ENCODE measurements at regions not wholly inside any gene's neighbourhood (a gene's known extent, or its start where the extent isn't known, plus 50 kb on each side); places are given as distances from the start of the nearest gene placed in this dataset.

- no peak for TF ChIP-seq CTCF (IDR thresholded peaks at IDR 0.05)
- no peak for TF ChIP-seq EZH2 (IDR thresholded peaks at IDR 0.05; ENCODE audit: borderline replicate concordance, insufficient read depth, low read depth, low read length, poor library complexity, severe bottlenecking)
- H3K9me3 Mint-ChIP-seq (ENCODE audit: insufficient read depth): peaks cover 7% of the 10 kb centered on the region
- no peaks in the 10 kb centered on the region for H3K36me3 ChIP-seq (replicated peaks in 1 of 2; ENCODE audit: control extremely low read depth in 1 of 2, control insufficient read depth in 1 of 2, extremely low read depth in 1 of 2, insufficient read depth in 2 of 2, low read length in 1 of 2)
- no peaks in the 10 kb centered on the region for H3K27me3 Mint-ChIP-seq
- no peak overlapping the region for H3K27ac Mint-ChIP-seq
- H3K79me2 ChIP-seq (ENCODE audit: control insufficient read depth, insufficient read depth, low read length): no peaks in the 10 kb centered on the region
- H3K4me1 Mint-ChIP-seq: no peaks in the 10 kb centered on the region
- H3K4me2 ChIP-seq (replicated peaks; ENCODE audit: low read depth, low read length, poor library complexity, severe bottlenecking): no peak overlapping the region
- no peak overlapping the region for H2AFZ ChIP-seq (ENCODE audit: insufficient read depth, low read depth, low read length, poor library complexity, severe bottlenecking)
- H4K20me1 ChIP-seq (ENCODE audit: control insufficient read depth, insufficient read depth, low read length, poor library complexity, severe bottlenecking): no peaks in the 10 kb centered on the region
- H3K9me3 ChIP-seq (ENCODE audit: control extremely low read depth in 1 of 3, control insufficient read depth in 2 of 3, insufficient read depth in 1 of 3, low read length in 2 of 3): no peaks in the 10 kb centered on the region
- no peaks in the 10 kb centered on the region for H3K4me1 ChIP-seq (ENCODE audit: control insufficient read depth in 2 of 2, insufficient read depth in 2 of 2, low read length in 2 of 2)
- no peak for ATAC-seq (ENCODE audit: low read depth)
- intact Hi-C loops (cut with micrococcal nuclease): no loop called here
- H3K27ac ChIP-seq (ENCODE audit: low read length in 2 of 2): no peak overlapping the region
- ChIA-PET POLR2A (no interaction called here), CTCF (no interaction called here)
- no peak for DNase-seq
- no peak overlapping the region for H3K4me3 Mint-ChIP-seq
- no peak overlapping the region for H3K9ac ChIP-seq (ENCODE audit: low read length)
- H3K27me3 ChIP-seq (replicated peaks in 1 of 4; ENCODE audit: control extremely low read depth in 1 of 4, control insufficient read depth in 3 of 4, insufficient read depth in 4 of 4, low read length in 3 of 4): no peaks in the 10 kb centered on the region
- H3K4me3 ChIP-seq (ENCODE audit: control extremely low read depth in 1 of 5, extremely low read depth in 1 of 5, insufficient read depth in 1 of 5, low read depth in 2 of 5, low read length in 4 of 5): no peak overlapping the region
- whole genome bisulfite sequencing (ENCODE audit: insufficient coverage): no CpG with 5 or more reads among the region's 2 CpGs
Measured at GRCh38 chr15:46713045-46713444, 1004.3 kb upstream of the SEMA6D start.

- H3K9me3 ChIP-seq (ENCODE audit: control extremely low read depth in 1 of 3, control insufficient read depth in 2 of 3, insufficient read depth in 1 of 3, low read length in 2 of 3): no peaks in the 10 kb centered on the region
- no peaks in the 10 kb centered on the region for H3K27me3 ChIP-seq (replicated peaks in 1 of 4; ENCODE audit: control extremely low read depth in 1 of 4, control insufficient read depth in 3 of 4, insufficient read depth in 4 of 4, low read length in 3 of 4)
- H3K4me2 ChIP-seq (replicated peaks; ENCODE audit: low read depth, low read length, poor library complexity, severe bottlenecking): no peak overlapping the region
- no peak overlapping the region for H3K27ac ChIP-seq (ENCODE audit: low read length in 2 of 2)
- TF ChIP-seq CTCF (IDR thresholded peaks at IDR 0.05) (no peak), EZH2 (IDR thresholded peaks at IDR 0.05; ENCODE audit: borderline replicate concordance, insufficient read depth, low read depth, low read length, poor library complexity, severe bottlenecking) (no peak)
- ATAC-seq (ENCODE audit: low read depth): no peak
- H3K4me1 ChIP-seq (ENCODE audit: control insufficient read depth in 2 of 2, insufficient read depth in 2 of 2, low read length in 2 of 2): no peaks in the 10 kb centered on the region
- intact Hi-C loops (cut with micrococcal nuclease): no loop called here
- Mint-ChIP-seq H3K27ac (no peak overlapping the region), H3K4me1 (no peaks in the 10 kb centered on the region), H3K9me3 (ENCODE audit: insufficient read depth) (peaks cover 9% of the 10 kb centered on the region), H3K27me3 (no peaks in the 10 kb centered on the region), H3K4me3 (no peak overlapping the region)
- H3K4me3 ChIP-seq (ENCODE audit: control extremely low read depth in 1 of 5, extremely low read depth in 1 of 5, insufficient read depth in 1 of 5, low read depth in 2 of 5, low read length in 4 of 5): no peak overlapping the region
- no peaks in the 10 kb centered on the region for H3K36me3 ChIP-seq (replicated peaks in 1 of 2; ENCODE audit: control extremely low read depth in 1 of 2, control insufficient read depth in 1 of 2, extremely low read depth in 1 of 2, insufficient read depth in 2 of 2, low read length in 1 of 2)
- H4K20me1 ChIP-seq (ENCODE audit: control insufficient read depth, insufficient read depth, low read length, poor library complexity, severe bottlenecking): no peaks in the 10 kb centered on the region
- H3K79me2 ChIP-seq (ENCODE audit: control insufficient read depth, insufficient read depth, low read length): no peaks in the 10 kb centered on the region
- ChIA-PET POLR2A (no interaction called here), CTCF (no interaction called here)
- no peak overlapping the region for H2AFZ ChIP-seq (ENCODE audit: insufficient read depth, low read depth, low read length, poor library complexity, severe bottlenecking)
- DNase-seq: no peak
- no peak overlapping the region for H3K9ac ChIP-seq (ENCODE audit: low read length)
- 71% methylated on average over 2 of the region's 2 CpGs for WGBS (ENCODE audit: insufficient coverage)
Measured at GRCh38 chr15:46714950-46715349, 1002.4 kb upstream of the SEMA6D start.

Measured in B cell (primary cell).